Stimulated activated CD4-positive, alpha-beta T cell treated with anti-CD3 and anti-CD28 coated beads, Interleukin-12 subunit alpha, Interleukin-12 subunit beta, amount 100 ng/mL, for 4 hours (primary cell): ENCODE measurements at regions not wholly inside any gene's neighbourhood (a gene's known extent, or its start where the extent isn't known, plus 50 kb on each side); places are given as distances from the start of the nearest gene placed in this dataset.

ENCODE experiments used
- DNase-seq: peaks from one replicate; pipeline ENCODE4 v3.0.0-alpha.2; 2020

- DNase-seq = no peak
Observed at GRCh38 chr9:117485176-117485575, 70.3 kb upstream of the ASTN2 start.

GRCh38 chr9:117480729-117481128 lies 65.9 kb upstream of the ASTN2 start:
- no peak for DNase-seq

- no peak for DNase-seq
Observed at GRCh38 chr9:117480253-117480652, 65.4 kb upstream of the ASTN2 start.

- DNase-seq = no peak
Observed at GRCh38 chr9:117473293-117473692, 58.4 kb upstream of the ASTN2 start.

GRCh38 chr9:117470902-117471301 lies 56.0 kb upstream of the ASTN2 start:
- no peak for DNase-seq

GRCh38 chr9:117470455-117470854 lies 55.6 kb upstream of the ASTN2 start:
- no peak for DNase-seq

- no peak for DNase-seq
Observed at GRCh38 chr9:117466111-117466510, 51.3 kb upstream of the ASTN2 start.

GRCh38 chr9:117465706-117466105 lies 50.8 kb upstream of the ASTN2 start:
- no peak for DNase-seq

GRCh38 chr9:117464941-117465616 lies 50.2 kb upstream of the ASTN2 start:
- no peak for DNase-seq
